ENCODE measurements at regions not wholly inside any gene's neighbourhood (a gene's known extent, or its start where the extent isn't known, plus 50 kb on each side); places are given as distances from the start of the nearest gene placed in this dataset.
"Not testable (repeated sequence)": the region's sequence is repeated elsewhere in the genome, so short reads cannot be mapped to it uniquely, and the experiment has no call there.

DNA sequence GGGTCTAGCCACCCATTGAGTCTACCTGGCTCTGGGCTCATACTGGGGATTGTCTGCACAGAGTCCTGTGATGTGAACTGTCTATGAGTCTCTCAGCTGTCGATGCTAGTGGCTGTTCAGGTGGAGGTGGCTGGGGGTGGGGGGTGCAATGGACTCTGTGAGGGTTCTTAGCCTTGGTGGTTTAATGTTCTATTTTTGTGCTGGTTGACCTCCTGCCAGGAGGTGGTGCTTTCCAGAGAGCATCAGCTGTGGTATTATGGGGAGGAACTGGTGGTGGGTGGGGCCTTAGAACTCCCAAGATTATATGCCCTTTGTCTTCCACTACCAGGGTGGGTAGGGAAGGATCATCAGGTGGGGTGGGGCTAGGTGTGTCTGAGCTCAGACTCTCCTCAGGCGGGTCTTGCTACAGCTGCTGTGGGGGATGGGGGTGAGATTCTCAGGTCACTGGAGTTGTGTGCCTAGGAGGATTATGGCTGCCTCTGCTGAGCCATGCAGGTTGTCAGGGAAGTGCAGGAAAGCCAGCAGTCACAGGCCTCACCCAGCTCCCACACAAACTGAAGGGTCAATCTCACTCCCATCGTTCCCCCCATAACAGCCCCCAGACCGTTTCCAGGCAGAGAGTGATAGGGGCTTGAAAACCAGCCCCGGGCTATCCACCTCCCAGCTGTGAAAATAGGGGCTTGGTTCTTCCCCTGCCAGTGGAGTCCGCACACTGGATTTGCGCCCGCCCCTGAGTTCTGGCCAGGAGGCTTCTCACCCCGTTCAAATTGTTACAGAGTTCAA lies 104.0 kb upstream of the EPB41L4A start:
- TF ChIP-seq, protein P1, sequence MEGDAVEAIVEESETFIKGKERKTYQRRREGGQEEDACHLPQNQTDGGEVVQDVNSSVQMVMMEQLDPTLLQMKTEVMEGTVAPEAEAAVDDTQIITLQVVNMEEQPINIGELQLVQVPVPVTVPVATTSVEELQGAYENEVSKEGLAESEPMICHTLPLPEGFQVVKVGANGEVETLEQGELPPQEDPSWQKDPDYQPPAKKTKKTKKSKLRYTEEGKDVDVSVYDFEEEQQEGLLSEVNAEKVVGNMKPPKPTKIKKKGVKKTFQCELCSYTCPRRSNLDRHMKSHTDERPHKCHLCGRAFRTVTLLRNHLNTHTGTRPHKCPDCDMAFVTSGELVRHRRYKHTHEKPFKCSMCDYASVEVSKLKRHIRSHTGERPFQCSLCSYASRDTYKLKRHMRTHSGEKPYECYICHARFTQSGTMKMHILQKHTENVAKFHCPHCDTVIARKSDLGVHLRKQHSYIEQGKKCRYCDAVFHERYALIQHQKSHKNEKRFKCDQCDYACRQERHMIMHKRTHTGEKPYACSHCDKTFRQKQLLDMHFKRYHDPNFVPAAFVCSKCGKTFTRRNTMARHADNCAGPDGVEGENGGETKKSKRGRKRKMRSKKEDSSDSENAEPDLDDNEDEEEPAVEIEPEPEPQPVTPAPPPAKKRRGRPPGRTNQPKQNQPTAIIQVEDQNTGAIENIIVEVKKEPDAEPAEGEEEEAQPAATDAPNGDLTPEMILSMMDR (IDR thresholded peaks at IDR 0.05) = not testable (repeated sequence)
- TF ChIP-seq ZFX (IDR thresholded peaks at IDR 0.05; ENCODE audit: borderline replicate concordance) = not testable (repeated sequence)
